K562 (cell line): ENCODE measurements at regions not wholly inside any gene's neighbourhood (a gene's known extent, or its start where the extent isn't known, plus 50 kb on each side); places are given as distances from the start of the nearest gene placed in this dataset.

Source experiments
- ATAC-seq: fragments of 200-7000 bp; cut with Tn5 transposase; 3 replicates; pipeline ENCODE4 v1.9.1; 2020; ENCODE audit warnings: moderate library complexity
- BruUV-seq: library from RNA; stranded (reverse); fragments of 400-500 nt; replicated peaks from 2 replicates; lab custom pipeline; 2021; lab: Mats Ljungman, UMichigan
- CTCF ChIA-PET: fragments of 300-600 bp; formaldehyde crosslinking; extraction: SDS; loops from one replicate; lab custom pipeline; 2021; ENCODE audit warnings: low intra/inter-chr PET ratio; lab: Yijun Ruan, JAX
- POLR2A ChIA-PET: fragments of 300-600, 350-650 bp; sonication (Branson Sonifier 250); formaldehyde crosslinking; extraction: SDS; loops from one replicate; lab custom pipeline; 2021; ENCODE audit warnings: antibody characterized with exemption, inconsistent platforms; lab: Yijun Ruan, JAX
- DNase-seq, 4 experiments: peaks; one replicate each; pipeline versions ENCODE4 v3.0.0 to v3.0.0-alpha.2; 2011 to 2018; ENCODE audit warnings: low spot score in 3 of 4, mixed read lengths in 3 of 4; ENCODE audit errors: extremely low read depth in 1 of 4
- FAIRE-seq: peaks from 2 replicates; lab custom pipeline; 2011; peaks lifted over from hg19 to GRCh38; lab: Jason Lieb, UNC
- H2AFZ ChIP-seq: 2 replicates; pipeline ENCODE4 v1.6.0; 2011; ENCODE audit warnings: low read depth, low read length, control low read depth, inconsistent platforms
- H3K27ac ChIP-seq: fragments of 200-600 bp; 3 replicates; pipeline ENCODE4 v1.8.0; 2011; ENCODE audit warnings: low read depth, mild to moderate bottlenecking, control low read depth, inconsistent platforms, low read length, moderate library complexity, mixed read lengths; ENCODE audit errors: extremely low read depth
- H3K27me3 ChIP-seq, 2 experiments: fragments of 300-600 bp in 1 of 2; 2 replicates in 1 of 2; 3 replicates in 1 of 2; pipeline versions ENCODE4 v1.6.0 to v1.8.0; 2011; ENCODE audit warnings: inconsistent platforms in 2 of 2, low read length in 2 of 2, mild to moderate bottlenecking in 1 of 2, mixed read lengths in 1 of 2, moderate library complexity in 1 of 2; ENCODE audit not compliant: control insufficient read depth in 2 of 2, insufficient read depth in 2 of 2
- H3K36me3 ChIP-seq: fragments of 300-600 bp; 3 replicates; pipeline ENCODE4 v1.8.0; 2011; ENCODE audit warnings: mild to moderate bottlenecking, low read length, inconsistent platforms; ENCODE audit not compliant: control insufficient read depth, insufficient read depth
- H3K4me1 ChIP-seq, 2 experiments: fragments of 200-600 bp in 1 of 2; replicated peaks in 1 of 2; 2 replicates in 1 of 2; 3 replicates in 1 of 2; pipeline versions ENCODE4 v1.5.1 to v1.8.0; 2011; ENCODE audit warnings: inconsistent platforms in 2 of 2, low read length in 2 of 2, mild to moderate bottlenecking in 1 of 2, mixed read lengths in 1 of 2, moderate library complexity in 1 of 2; ENCODE audit not compliant: control insufficient read depth in 2 of 2, insufficient read depth in 2 of 2
- H3K4me2 ChIP-seq: 2 replicates; pipeline ENCODE4 v1.6.1; 2011; ENCODE audit warnings: low read length, control low read depth, inconsistent platforms, mixed read lengths; ENCODE audit not compliant: insufficient read depth
- H3K4me3 ChIP-seq: fragments of 200-600 bp; sonication (generic), shearing (Covaris generic); 2 replicates; pipeline ENCODE4 v1.5.1; 2016; ENCODE audit warnings: control low read depth, inconsistent platforms
- H3K79me2 ChIP-seq: fragments of 200-600 bp; 3 replicates; pipeline ENCODE4 v1.8.0; 2011; ENCODE audit warnings: low read length, inconsistent platforms; ENCODE audit not compliant: control insufficient read depth, insufficient read depth
- H3K9ac ChIP-seq, 2 experiments: 2 replicates each; pipeline versions ENCODE4 v1.6.0 to v1.6.1; 2011; ENCODE audit warnings: low read depth in 2 of 2, low read length in 2 of 2, control low read depth in 1 of 2, inconsistent platforms in 1 of 2, mild to moderate bottlenecking in 1 of 2, mixed read lengths in 1 of 2; ENCODE audit not compliant: insufficient read depth in 1 of 2
- H3K9me1 ChIP-seq: one replicate; pipeline ENCODE4 v1.6.0; 2011; ENCODE audit warnings: inconsistent platforms, mild to moderate bottlenecking, low read length, moderate library complexity; ENCODE audit not compliant: control insufficient read depth, insufficient read depth
- H3K9me3 ChIP-seq: replicated peaks from 2 replicates; pipeline ENCODE4 v1.5.1; 2011; ENCODE audit warnings: low read depth, low read length, inconsistent platforms; ENCODE audit not compliant: control insufficient read depth, insufficient read depth
- H4K20me1 ChIP-seq: replicated peaks from 2 replicates; pipeline ENCODE4 v1.6.1; 2011; ENCODE audit warnings: low read length, inconsistent platforms, mixed read lengths; ENCODE audit not compliant: control insufficient read depth, insufficient read depth
- PTBP1 ChIP-seq: fragments of 200-400 bp; formaldehyde crosslinking; IDR thresholded peaks from 2 replicates; pipeline ENCODE4 v1.6.1; 2017; ENCODE audit warnings: low read depth, low read length
- SMAD2 ChIP-seq: fragments of 150-350 bp; IDR thresholded peaks from 2 replicates; pipeline ENCODE4 v1.6.1; 2014; ENCODE audit warnings: low read depth, mild to moderate bottlenecking, low read length
- WGBS: fragments of 100-300 bp; shearing (Covaris generic); methylation state at CpG from one replicate; pipeline ENCODE4 v1.1.6; 2016; ENCODE audit warnings: low coverage, mixed read lengths; ENCODE audit not compliant: insufficient coverage; ENCODE audit errors: missing lambda C conversion rate; 5-methylcytosine and 5-hydroxymethylcytosine counted together
- in situ Hi-C: fragments of 300-500 bp; cut with MboI; formaldehyde crosslinking; loops from 4 replicates; pipeline ENCODE4 v1.15.0; 2018; ENCODE audit warnings: inconsistent platforms, mixed read lengths
- intact Hi-C: fragments of 100-400 bp; cut with micrococcal nuclease; formaldehyde crosslinking; loops from 2 replicates; pipeline ENCODE4 v1.14.2; 2022
- TF ChIP-seq, protein P1 (sequence below): fragments of 250-450 bp; sonication (Bioruptor Pico); IDR thresholded peaks from 2 replicates; pipeline ENCODE4 v1.8.0; 2022; ENCODE audit warnings: inconsistent platforms

DNA sequence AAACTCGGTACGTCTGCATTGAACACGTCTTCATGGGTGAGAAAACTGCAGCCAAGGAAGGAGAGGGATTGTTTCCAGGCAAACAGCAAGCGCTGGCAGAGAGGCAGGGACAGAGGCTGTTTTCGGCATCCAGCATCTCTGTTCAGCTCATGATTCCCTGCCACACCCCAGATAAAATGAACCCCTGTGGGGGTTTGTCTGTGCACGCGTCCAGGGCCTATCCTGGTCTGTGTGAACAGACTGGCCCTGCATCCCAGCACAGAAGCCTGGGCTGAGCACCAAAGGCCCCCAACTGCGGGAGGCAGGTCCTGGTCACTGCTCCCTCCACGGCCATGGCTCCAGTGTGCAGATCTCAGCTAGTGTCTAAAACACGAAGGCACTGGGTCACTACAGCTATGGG is 83.3 kb upstream of the FAM20C start:
- no peak overlapping the region for H2AFZ ChIP-seq
- no peak overlapping the region for H3K4me2 ChIP-seq
- H4K20me1 ChIP-seq, result no peaks in the 10 kb centered on the region
- BruUV-seq, result no TSS peak
- ChIA-PET POLR2A (interaction anchor here (1.0 kb wide), 1 partner anchor 12 kb away, joined by 3 read pairs; no protein-coding TSS in a partner anchor), CTCF (no interaction called here)
- no peak overlapping the region for H3K27ac ChIP-seq
- no peak overlapping the region for H3K4me3 ChIP-seq
- FAIRE-seq, result no peak
- no peaks in the 10 kb centered on the region for H3K4me1 ChIP-seq
- no peak for TF ChIP-seq PTBP1
- TF ChIP-seq SMAD2, result no peak
- TF ChIP-seq, protein P1, sequence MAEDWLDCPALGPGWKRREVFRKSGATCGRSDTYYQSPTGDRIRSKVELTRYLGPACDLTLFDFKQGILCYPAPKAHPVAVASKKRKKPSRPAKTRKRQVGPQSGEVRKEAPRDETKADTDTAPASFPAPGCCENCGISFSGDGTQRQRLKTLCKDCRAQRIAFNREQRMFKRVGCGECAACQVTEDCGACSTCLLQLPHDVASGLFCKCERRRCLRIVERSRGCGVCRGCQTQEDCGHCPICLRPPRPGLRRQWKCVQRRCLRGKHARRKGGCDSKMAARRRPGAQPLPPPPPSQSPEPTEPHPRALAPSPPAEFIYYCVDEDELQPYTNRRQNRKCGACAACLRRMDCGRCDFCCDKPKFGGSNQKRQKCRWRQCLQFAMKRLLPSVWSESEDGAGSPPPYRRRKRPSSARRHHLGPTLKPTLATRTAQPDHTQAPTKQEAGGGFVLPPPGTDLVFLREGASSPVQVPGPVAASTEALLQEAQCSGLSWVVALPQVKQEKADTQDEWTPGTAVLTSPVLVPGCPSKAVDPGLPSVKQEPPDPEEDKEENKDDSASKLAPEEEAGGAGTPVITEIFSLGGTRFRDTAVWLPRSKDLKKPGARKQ (CRISPR knock-in tag), result no peak
- H3K36me3 ChIP-seq, result no peaks in the 10 kb centered on the region
- H3K9ac ChIP-seq, result no peak overlapping the region
- WGBS, result 1% methylated on average over 10 of the region's 10 CpGs
- intact Hi-C loops (no loop called here), in situ Hi-C loops (no loop called here)
- no peak for ATAC-seq
- H3K9me3 ChIP-seq, result peaks cover 3% of the 10 kb centered on the region
- no peaks in the 10 kb centered on the region for H3K9me1 ChIP-seq
- peaks cover 32 to 48% of the 10 kb centered on the region in 2 experiments; a peak in 4 of 5 replicates for H3K27me3 ChIP-seq
- no peak for DNase-seq
- H3K79me2 ChIP-seq, result no peaks in the 10 kb centered on the region
